H1 (cell line): ENCODE measurements at regions not wholly inside any gene's neighbourhood (a gene's known extent, or its start where the extent isn't known, plus 50 kb on each side); places are given as distances from the start of the nearest gene placed in this dataset.

Experiments used
- CTCF ChIA-PET: fragments of 300-600 bp; sonication (Branson Sonifier 250); formaldehyde crosslinking; loops from one replicate; lab custom pipeline; 2021; ENCODE audit not compliant: partially characterized antibody; lab: Charles Lee
- POLR2A ChIA-PET: fragments of 300-600 bp; sonication (Branson Sonifier 250); formaldehyde crosslinking; loops from one replicate; lab custom pipeline; 2021; ENCODE audit warnings: inconsistent platforms; ENCODE audit not compliant: partially characterized antibody; lab: Charles Lee
- DNase-seq, 2 experiments: peaks; one replicate each; pipeline versions ENCODE4 v3.0.0 to v3.0.0-alpha.2; 2010 to 2022; ENCODE audit warnings: low spot score in 2 of 2, low read depth in 1 of 2, mixed read lengths in 1 of 2
- FAIRE-seq: peaks from 2 replicates; lab custom pipeline; 2011; peaks lifted over from hg19 to GRCh38; lab: Jason Lieb, UNC
- H2AFZ ChIP-seq: 2 replicates; pipeline ENCODE4 v1.8.1; 2012; ENCODE audit warnings: low read length, inconsistent platforms
- H2AK5ac ChIP-seq: 2 replicates; pipeline ENCODE4 v1.6.1; 2013; ENCODE audit warnings: low read depth, low read length
- H2BK120ac ChIP-seq: replicated peaks from 2 replicates; pipeline ENCODE3; 2013; ENCODE audit warnings: low read depth, low read length, inconsistent platforms
- H2BK12ac ChIP-seq: 2 replicates; pipeline ENCODE4 v1.6.1; 2013; ENCODE audit warnings: low read depth, low read length
- H2BK15ac ChIP-seq: 2 replicates; pipeline ENCODE4 v1.6.1; 2013; ENCODE audit warnings: low read length
- H2BK20ac ChIP-seq: 2 replicates; pipeline ENCODE4 v1.6.1; 2013; ENCODE audit warnings: low read length
- H2BK5ac ChIP-seq: 2 replicates; pipeline ENCODE4 v1.6.1; 2013; ENCODE audit warnings: low read depth, low read length
- H3K14ac ChIP-seq: 2 replicates; pipeline ENCODE4 v1.6.1; 2013; ENCODE audit warnings: inconsistent platforms; ENCODE audit not compliant: insufficient read length
- H3K18ac ChIP-seq: 2 replicates; pipeline ENCODE4 v1.6.1; 2013; ENCODE audit warnings: low read length; ENCODE audit errors: extremely low read depth
- H3K23ac ChIP-seq: 2 replicates; pipeline ENCODE4 v1.6.1; 2013; ENCODE audit warnings: inconsistent platforms; ENCODE audit not compliant: insufficient read length
- H3K23me2 ChIP-seq: 2 replicates; pipeline ENCODE4 v1.6.1; 2013; ENCODE audit warnings: low read depth, low read length
- H3K27ac ChIP-seq: 2 replicates; pipeline ENCODE4 v1.6.1; 2011; ENCODE audit warnings: low read depth, low read length, inconsistent platforms
- H3K27me3 ChIP-seq, 4 experiments: replicated peaks in 1 of 4; 1 replicate in 1 of 4; 2 replicates in 3 of 4; pipeline versions ENCODE4 v1.6.1 to v1.8.1; 2011 to 2013; ENCODE audit warnings: low read length in 3 of 4, mild to moderate bottlenecking in 3 of 4, inconsistent platforms in 2 of 4, mixed read lengths in 2 of 4, moderate library complexity in 1 of 4; ENCODE audit not compliant: control insufficient read depth in 3 of 4, insufficient read depth in 3 of 4; ENCODE audit errors: extremely low read depth in 1 of 4
- H3K36me3 ChIP-seq, 4 experiments: 2 replicates each; pipeline versions ENCODE4 v1.6.1 to v1.8.1; 2011 to 2013; ENCODE audit warnings: mild to moderate bottlenecking in 4 of 4, low read length in 3 of 4, moderate library complexity in 2 of 4, control low read depth in 1 of 4, inconsistent platforms in 1 of 4; ENCODE audit not compliant: insufficient read depth in 4 of 4, control insufficient read depth in 2 of 4
- H3K4ac ChIP-seq: replicated peaks from 2 replicates; pipeline ENCODE3; 2013; ENCODE audit warnings: low read length, low read depth, mixed read lengths, inconsistent platforms; ENCODE audit not compliant: insufficient read length
- H3K4me1 ChIP-seq, 4 experiments: replicated peaks in 1 of 4; 1 replicate in 1 of 4; 2 replicates in 3 of 4; pipeline versions ENCODE4 v1.6.1 to v1.8.1; 2011 to 2013; ENCODE audit warnings: low read length in 3 of 4, inconsistent platforms in 2 of 4, mixed read lengths in 1 of 4; ENCODE audit not compliant: insufficient read depth in 4 of 4, control insufficient read depth in 3 of 4
- H3K4me2 ChIP-seq, 2 experiments: 2 replicates each; pipeline versions ENCODE4 v1.6.1 to v1.8.1; 2011 to 2013; ENCODE audit warnings: low read depth in 2 of 2, low read length in 2 of 2, control low read depth in 1 of 2, inconsistent platforms in 1 of 2, mild to moderate bottlenecking in 1 of 2; ENCODE audit not compliant: insufficient read depth in 1 of 2
- H3K4me3 ChIP-seq, 4 experiments: fragments of 200-600, 300-600 bp in 1 of 4; sonication (generic), shearing (Covaris generic), sonication (Bioruptor Twin) in 1 of 4; 2 replicates each; pipeline versions ENCODE4 v1.5.1 to v1.8.1; 2011 to 2016; ENCODE audit warnings: low read length in 4 of 4, low read depth in 3 of 4, control low read depth in 2 of 4, inconsistent platforms in 2 of 4, mild to moderate bottlenecking in 2 of 4, mixed read lengths in 1 of 4, moderate library complexity in 1 of 4; ENCODE audit not compliant: insufficient read depth in 2 of 4; ENCODE audit errors: extremely low read depth in 1 of 4
- H3K56ac ChIP-seq: replicated peaks from 2 replicates; pipeline ENCODE3; 2013; ENCODE audit warnings: low read depth, mild to moderate bottlenecking, mixed read lengths, low read length, inconsistent platforms; ENCODE audit not compliant: insufficient read length
- H3K79me1 ChIP-seq: 2 replicates; pipeline ENCODE4 v1.6.1; 2013; ENCODE audit warnings: low read depth, low read length, control low read depth
- H3K79me2 ChIP-seq, 2 experiments: 2 replicates each; pipeline versions ENCODE4 v1.6.1 to v1.8.1; 2012 to 2013; ENCODE audit warnings: low read length in 2 of 2, mild to moderate bottlenecking in 2 of 2, inconsistent platforms in 1 of 2; ENCODE audit not compliant: insufficient read depth in 2 of 2, control insufficient read depth in 1 of 2
- H3K9ac ChIP-seq, 4 experiments: replicated peaks in 1 of 4; 1 replicate in 1 of 4; 2 replicates in 3 of 4; pipeline versions ENCODE4 v1.6.1 to v1.8.1; 2011 to 2013; ENCODE audit warnings: low read depth in 3 of 4, low read length in 3 of 4, control low read depth in 2 of 4, mild to moderate bottlenecking in 2 of 4, moderate library complexity in 2 of 4, inconsistent platforms in 1 of 4; ENCODE audit errors: extremely low read depth in 1 of 4
- H3K9me3 ChIP-seq, 2 experiments: 2 replicates each; pipeline versions ENCODE4 v1.6.1 to v1.8.1; 2012 to 2013; ENCODE audit warnings: mild to moderate bottlenecking in 2 of 2, moderate library complexity in 2 of 2, control low read depth in 1 of 2, inconsistent platforms in 1 of 2, low read depth in 1 of 2, low read length in 1 of 2, mixed read lengths in 1 of 2; ENCODE audit not compliant: insufficient read depth in 2 of 2
- H4K20me1 ChIP-seq, 2 experiments: replicated peaks in 1 of 2; 2 replicates each; pipeline versions ENCODE3 to v1.8.1; 2011 to 2013; ENCODE audit warnings: inconsistent platforms in 2 of 2, low read length in 2 of 2, mild to moderate bottlenecking in 1 of 2; ENCODE audit not compliant: insufficient read depth in 2 of 2, control insufficient read depth in 1 of 2
- H4K5ac ChIP-seq: 2 replicates; pipeline ENCODE4 v1.6.1; 2013; ENCODE audit warnings: low read length, low read depth, mixed read lengths, inconsistent platforms; ENCODE audit not compliant: insufficient read length
- H4K8ac ChIP-seq: 2 replicates; pipeline ENCODE4 v1.8.0; 2013; ENCODE audit warnings: mild to moderate bottlenecking, moderate library complexity, low read length, inconsistent platforms; ENCODE audit not compliant: insufficient read depth; ENCODE audit errors: extremely low read depth
- H4K91ac ChIP-seq: replicated peaks from 2 replicates; pipeline ENCODE3; 2013; ENCODE audit warnings: low read length, mixed read lengths, inconsistent platforms; ENCODE audit not compliant: insufficient read length
- CEBPB ChIP-seq: IDR thresholded peaks from 2 replicates; pipeline ENCODE4 v1.6.1; 2012; ENCODE audit warnings: low read depth, low read length
- GTF2F1 ChIP-seq: IDR thresholded peaks from 2 replicates; pipeline ENCODE4 v1.6.1; 2012; ENCODE audit warnings: low read depth, low read length, improper control_type of control experiment, borderline replicate concordance
- JUN ChIP-seq: IDR thresholded peaks from 2 replicates; pipeline ENCODE4 v1.6.1; 2011; ENCODE audit warnings: low read depth, mild to moderate bottlenecking, improper control_type of control experiment, low read length
- NRF1 ChIP-seq: IDR thresholded peaks from 2 replicates; pipeline ENCODE4 v1.6.1; 2011; ENCODE audit warnings: mild to moderate bottlenecking, low read depth, low read length, improper control_type of control experiment
- PHF8 ChIP-seq: fragments of 200-600 bp; sonication (generic); conservative IDR thresholded peaks from 2 replicates; pipeline ENCODE4 v1.7.1; 2012; ENCODE audit warnings: low read depth, mild to moderate bottlenecking, inconsistent platforms, low read length, moderate library complexity
- POLR2A ChIP-seq, 2 experiments: IDR thresholded peaks; 1 replicate in 1 of 2; 2 replicates in 1 of 2; pipeline ENCODE4 v1.6.1; 2011; ENCODE audit warnings: low read depth in 2 of 2, low read length in 2 of 2, mild to moderate bottlenecking in 2 of 2; ENCODE audit errors: control extremely low read depth in 1 of 2
- RNF2 ChIP-seq: fragments of 200-900, 300-1000 bp; sonication (generic); IDR thresholded peaks from 2 replicates; pipeline ENCODE4 v1.7.1; 2016; ENCODE audit warnings: borderline replicate concordance, low read depth, mild to moderate bottlenecking, antibody characterized with exemption, low read length; ENCODE audit not compliant: poor library complexity, severe bottlenecking; ENCODE audit errors: missing control alignments
- TBP ChIP-seq: IDR thresholded peaks from 2 replicates; pipeline ENCODE4 v1.6.1; 2011; ENCODE audit warnings: low read depth, low read length, improper control_type of control experiment
- YY1 ChIP-seq: IDR thresholded peaks from 2 replicates; pipeline ENCODE4 v1.6.1; 2011; ENCODE audit warnings: low read depth, mild to moderate bottlenecking, low read length
- WGBS, 2 experiments: shearing (Covaris generic) in 1 of 2; methylation state at CpG; one replicate each; pipeline versions ENCODE4 v1.1.6 to v1.1.7; 2013 to 2015; ENCODE audit warnings: low lambda C conversion rate in 2 of 2, mixed read lengths in 2 of 2, inconsistent platforms in 1 of 2, low coverage in 1 of 2, missing lambda C conversion rate in 1 of 2; ENCODE audit not compliant: insufficient replicate concordance in 2 of 2, insufficient coverage in 1 of 2, insufficient read length in 1 of 2; ENCODE audit errors: extremely low coverage in 1 of 2, missing lambda C conversion rate in 1 of 2; 5-methylcytosine and 5-hydroxymethylcytosine counted together

DNA sequence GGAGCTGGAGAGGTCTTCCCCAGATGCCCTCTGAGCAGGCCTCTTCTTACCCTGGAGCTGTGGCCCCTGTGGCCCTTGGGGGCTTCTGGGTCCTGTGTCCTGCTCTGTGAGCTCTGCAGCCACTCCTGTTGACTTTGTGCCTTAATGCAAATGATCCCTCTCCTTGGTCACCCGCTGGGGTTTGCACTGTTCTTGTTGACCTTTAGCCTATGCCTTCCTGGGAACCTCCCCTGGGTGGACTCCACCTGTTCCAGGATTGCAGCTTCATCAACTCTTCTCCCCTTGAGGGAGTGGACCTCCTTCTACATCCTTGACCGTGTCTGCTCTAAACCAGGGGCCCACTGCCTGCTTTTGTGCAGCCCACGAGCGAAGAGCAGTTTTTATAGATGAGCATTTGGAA, 58.6 kb upstream of the CTBP2 start:
- no peak overlapping the region for H3K27ac ChIP-seq
- H4K91ac ChIP-seq: no peak overlapping the region
- H3K4me1 ChIP-seq: peaks cover 0 to 4% (median under 1%) of the 10 kb centered on the region in 4 experiments; a peak in 1 of 7 replicates
- FAIRE-seq (no peak), DNase-seq (peak in 1 of 2 experiments; percentile 31)
- H2AFZ ChIP-seq: no peak overlapping the region
- no peaks in the 10 kb centered on the region for H4K20me1 ChIP-seq
- 95% methylated on average over 4 of the region's 4 CpGs; no CpG with 5 or more reads in 1 of the 2 experiments for WGBS, 2 experiments
- no peak overlapping the region for H4K5ac ChIP-seq
- H3K9ac ChIP-seq: no peak overlapping the region
- H2BK12ac ChIP-seq: no peak overlapping the region
- no peak overlapping the region for H2AK5ac ChIP-seq
- no peak overlapping the region for H3K4me3 ChIP-seq
- H3K79me1 ChIP-seq: no peaks in the 10 kb centered on the region
- H3K4ac ChIP-seq: no peak overlapping the region
- no peak overlapping the region for H4K8ac ChIP-seq
- no peak overlapping the region for H2BK5ac ChIP-seq
- H3K18ac ChIP-seq: no peak overlapping the region
- no peaks in the 10 kb centered on the region for H3K36me3 ChIP-seq
- no peak overlapping the region for H3K14ac ChIP-seq
- ChIA-PET POLR2A (no interaction called here), CTCF (interaction anchor here (0.9 to 1.8 kb wide), 3 partner anchors 10 to 12 kb away, joined by 3 to 5 read pairs (median 4); no protein-coding TSS in a partner anchor)
- H3K23ac ChIP-seq: no peak overlapping the region
- H3K27me3 ChIP-seq: no peaks in the 10 kb centered on the region; a peak in 1 of 7 replicates
- H3K56ac ChIP-seq: no peak overlapping the region
- H3K9me3 ChIP-seq: no peaks in the 10 kb centered on the region
- no peak overlapping the region for H2BK120ac ChIP-seq
- no peak overlapping the region for H2BK20ac ChIP-seq
- no peak overlapping the region for H2BK15ac ChIP-seq
- no peaks in the 10 kb centered on the region for H3K79me2 ChIP-seq
- no peaks in the 10 kb centered on the region for H3K23me2 ChIP-seq
- no peak overlapping the region for H3K4me2 ChIP-seq
- TF ChIP-seq YY1 (no peak), CEBPB (no peak), NRF1 (no peak), POLR2A (IDR thresholded peaks at IDR 0.05; ENCODE audit: control extremely low read depth in 1 of 2, low read depth in 2 of 2, low read length in 2 of 2) (no peak), PHF8 (no peak), RNF2 (no peak), GTF2F1 (no peak), JUN (no peak), TBP (no peak)
